ENCODE measurements at regions not wholly inside any gene's neighbourhood (a gene's known extent, or its start where the extent isn't known, plus 50 kb on each side); places are given as distances from the start of the nearest gene placed in this dataset.

DNA sequence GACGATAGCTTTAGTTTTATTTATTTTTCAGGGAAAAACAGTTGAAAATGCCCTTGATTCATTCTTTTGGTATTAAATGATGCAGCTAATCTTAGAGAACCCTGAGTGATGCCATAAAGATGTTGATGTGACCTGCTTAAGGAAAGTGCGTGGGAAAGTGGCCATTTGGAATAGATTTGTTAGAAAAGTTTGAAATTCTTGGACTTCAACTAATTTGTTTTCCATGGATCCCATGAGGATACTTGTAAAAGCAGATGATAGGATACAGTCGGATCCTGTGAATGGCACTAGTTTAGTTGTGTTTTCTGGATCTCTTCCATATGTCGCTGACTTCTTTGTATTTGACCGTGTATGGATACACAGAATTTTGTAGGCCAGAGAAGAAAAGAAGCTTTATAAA, 69.0 kb downstream of the SEPTIN7 start:
- dilution Hi-C loops (cut with HindIII; ENCODE audit: low sequenced_read_pairs, unreplicated experiment) (no loop called here), in situ Hi-C loops (cut with MboI; ENCODE audit: low sequenced_read_pairs) (no loop called here), intact Hi-C loops (cut with micrococcal nuclease) (no loop called here)
- ATAC-seq (ENCODE audit: low read depth), result peak; percentile 33; the same call in 1 of the 2 replicates
- Histone ChIP-seq H3K23ac (ENCODE audit: low read depth, low read length) (no peak overlapping the region), H3K4ac (ENCODE audit: low read depth, low read length) (no peak overlapping the region), H3K4me3 (ENCODE audit: insufficient read depth, low read depth, low read length) (no peak overlapping the region), H2AK9ac (replicated peaks; ENCODE audit: low read depth, low read length, poor library complexity) (no peak overlapping the region), H3K36me3 (ENCODE audit: control insufficient read depth, insufficient read depth, low read length) (peaks cover 11% of the 10 kb centered on the region), H4K5ac (ENCODE audit: low read depth, low read length) (no peak overlapping the region), H3K27me3 (ENCODE audit: control insufficient read depth, insufficient read depth, low read length) (no peaks in the 10 kb centered on the region), H3K18ac (ENCODE audit: low read depth, low read length) (no peak overlapping the region), H4K91ac (ENCODE audit: insufficient read depth, low read depth, low read length) (no peak overlapping the region), H2BK15ac (ENCODE audit: low read depth, low read length) (no peak overlapping the region), H3K9ac (ENCODE audit: low read depth, low read length) (no peak overlapping the region), H3K9me3 (ENCODE audit: control insufficient read depth, insufficient read depth, low read length) (no peaks in the 10 kb centered on the region), H4K8ac (ENCODE audit: low read depth in 2 of 2, low read length in 2 of 2) (no peak overlapping the region), H3K14ac (replicated peaks; ENCODE audit: low read depth, low read length) (no peak overlapping the region), H2BK120ac (ENCODE audit: low read depth, low read length) (no peak overlapping the region), H3K4me2 (ENCODE audit: low read depth, low read length) (no peak overlapping the region), H3K9me1 (ENCODE audit: insufficient read depth, low read length) (peaks cover 3% of the 10 kb centered on the region; the same call in 1 of the 2 replicates), H4K20me1 (ENCODE audit: insufficient read depth, low read length) (peaks cover 11% of the 10 kb centered on the region; the same call in 1 of the 2 replicates), H3K56ac (ENCODE audit: extremely low read depth, insufficient read depth, low read length) (no peak overlapping the region), H2BK20ac (ENCODE audit: low read depth, low read length) (no peak overlapping the region), H3K27ac (ENCODE audit: insufficient read depth, low read length) (no peak overlapping the region), H2AK5ac (ENCODE audit: low read depth, low read length) (no peak overlapping the region), H3K79me1 (ENCODE audit: low read depth in 1 of 2, low read length in 2 of 2) (peaks cover 19 to 45% of the 10 kb centered on the region in 2 experiments), H2AFZ (replicated peaks; ENCODE audit: low read length, poor library complexity) (no peak overlapping the region), H2BK5ac (ENCODE audit: low read depth, low read length, poor library complexity, severe bottlenecking) (no peak overlapping the region), H3K4me1 (ENCODE audit: control insufficient read depth, insufficient read depth, low read length) (no peaks in the 10 kb centered on the region; the same call in 1 of the 2 replicates)
- ChIA-PET POLR2A (ENCODE audit: unreplicated experiment) (no interaction called here), CTCF (interaction anchor here (0.6 kb wide), 1 partner anchor 62 kb away, joined by 3 read pairs; no protein-coding TSS in a partner anchor)
- TF ChIP-seq MAZ (IDR thresholded peaks at IDR 0.05; ENCODE audit: borderline replicate concordance, low read depth, low read length) (no peak), NFE2L2 (IDR thresholded peaks at IDR 0.05; ENCODE audit: low read depth, low read length) (no peak), CHD1 (IDR thresholded peaks at IDR 0.05; ENCODE audit: low read depth, low read length) (no peak), RCOR1 (IDR thresholded peaks at IDR 0.05; ENCODE audit: insufficient replicate concordance, low read length) (no peak), POLR2A (IDR thresholded peaks at IDR 0.05; ENCODE audit: low read depth, low read length) (no peak), SMC3 (IDR thresholded peaks at IDR 0.05; ENCODE audit: low read depth, low read length) (no peak)
- TF ChIP-seq, protein P1, sequence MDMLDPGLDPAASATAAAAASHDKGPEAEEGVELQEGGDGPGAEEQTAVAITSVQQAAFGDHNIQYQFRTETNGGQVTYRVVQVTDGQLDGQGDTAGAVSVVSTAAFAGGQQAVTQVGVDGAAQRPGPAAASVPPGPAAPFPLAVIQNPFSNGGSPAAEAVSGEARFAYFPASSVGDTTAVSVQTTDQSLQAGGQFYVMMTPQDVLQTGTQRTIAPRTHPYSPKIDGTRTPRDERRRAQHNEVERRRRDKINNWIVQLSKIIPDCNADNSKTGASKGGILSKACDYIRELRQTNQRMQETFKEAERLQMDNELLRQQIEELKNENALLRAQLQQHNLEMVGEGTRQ (IDR thresholded peaks at IDR 0.05; ENCODE audit: low read depth, low read length), result no peak
- TF ChIP-seq, protein P2, sequence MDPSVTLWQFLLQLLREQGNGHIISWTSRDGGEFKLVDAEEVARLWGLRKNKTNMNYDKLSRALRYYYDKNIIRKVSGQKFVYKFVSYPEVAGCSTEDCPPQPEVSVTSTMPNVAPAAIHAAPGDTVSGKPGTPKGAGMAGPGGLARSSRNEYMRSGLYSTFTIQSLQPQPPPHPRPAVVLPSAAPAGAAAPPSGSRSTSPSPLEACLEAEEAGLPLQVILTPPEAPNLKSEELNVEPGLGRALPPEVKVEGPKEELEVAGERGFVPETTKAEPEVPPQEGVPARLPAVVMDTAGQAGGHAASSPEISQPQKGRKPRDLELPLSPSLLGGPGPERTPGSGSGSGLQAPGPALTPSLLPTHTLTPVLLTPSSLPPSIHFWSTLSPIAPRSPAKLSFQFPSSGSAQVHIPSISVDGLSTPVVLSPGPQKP (IDR thresholded peaks at IDR 0.05; ENCODE audit: borderline replicate concordance, low read depth, low read length), result no peak
- TF ChIP-seq, protein P3, sequence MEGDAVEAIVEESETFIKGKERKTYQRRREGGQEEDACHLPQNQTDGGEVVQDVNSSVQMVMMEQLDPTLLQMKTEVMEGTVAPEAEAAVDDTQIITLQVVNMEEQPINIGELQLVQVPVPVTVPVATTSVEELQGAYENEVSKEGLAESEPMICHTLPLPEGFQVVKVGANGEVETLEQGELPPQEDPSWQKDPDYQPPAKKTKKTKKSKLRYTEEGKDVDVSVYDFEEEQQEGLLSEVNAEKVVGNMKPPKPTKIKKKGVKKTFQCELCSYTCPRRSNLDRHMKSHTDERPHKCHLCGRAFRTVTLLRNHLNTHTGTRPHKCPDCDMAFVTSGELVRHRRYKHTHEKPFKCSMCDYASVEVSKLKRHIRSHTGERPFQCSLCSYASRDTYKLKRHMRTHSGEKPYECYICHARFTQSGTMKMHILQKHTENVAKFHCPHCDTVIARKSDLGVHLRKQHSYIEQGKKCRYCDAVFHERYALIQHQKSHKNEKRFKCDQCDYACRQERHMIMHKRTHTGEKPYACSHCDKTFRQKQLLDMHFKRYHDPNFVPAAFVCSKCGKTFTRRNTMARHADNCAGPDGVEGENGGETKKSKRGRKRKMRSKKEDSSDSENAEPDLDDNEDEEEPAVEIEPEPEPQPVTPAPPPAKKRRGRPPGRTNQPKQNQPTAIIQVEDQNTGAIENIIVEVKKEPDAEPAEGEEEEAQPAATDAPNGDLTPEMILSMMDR (conservative IDR thresholded peaks at IDR 0.05; ENCODE audit: low read depth, low read length), result no peak
- BruUV-seq (replicated peaks), result no TSS peak
- 60% methylated on average over 1 of the region's 5 CpGs; no CpG with 5 or more reads in 1 of the 2 experiments for WGBS, 2 experiments (ENCODE audit: extremely low coverage in 2 of 2, insufficient read length in 1 of 2)
- peak; percentile 74 for DNase-seq
